Pancreas (tissue), 10 donors: ENCODE measurements at regions not wholly inside any gene's neighbourhood (a gene's known extent, or its start where the extent isn't known, plus 50 kb on each side); places are given as distances from the start of the nearest gene placed in this dataset.
A peak's percentile ranks its signal among the peaks of the same experiment; 100 is the strongest.
"Not testable (repeated sequence)": the region's sequence is repeated elsewhere in the genome, so short reads cannot be mapped to it uniquely, and the experiment has no call there.

Experiments used
- ATAC-seq, 4 donors: fragments of 200-7000 bp; cut with Tn5 transposase; one replicate each; pipeline versions ENCODE4 v1.8.0 to v1.9.1; 2020; ENCODE audit warnings: mild to moderate bottlenecking in 4 of 4, moderate library complexity in 4 of 4
- DNase-seq, 6 donors: peaks; one replicate each; pipeline ENCODE4 v3.0.0-alpha.2; 2020
- FAIRE-seq: peaks from 2 replicates; lab custom pipeline; 2012; peaks lifted over from hg19 to GRCh38; lab: Jason Lieb, UNC
- H3K27ac ChIP-seq, 4 donors: fragments of 200-600 bp; sonication (generic); 1 replicate in 3 of 4; 2 replicates in 1 of 4; pipeline versions ENCODE4 v1.5.0 to v1.8.0; 2020
- H3K27me3 ChIP-seq, 4 donors: fragments of 200-600 bp; one replicate each; pipeline ENCODE4 v1.8.0; 2021
- H3K36me3 ChIP-seq, 3 donors: fragments of 200-600 bp; sonication (generic) in 1 of 3; one replicate each; pipeline versions ENCODE4 v1.5.0 to v1.8.0; 2020 to 2021
- H3K4me1 ChIP-seq, 3 donors: fragments of 200-600 bp; one replicate each; pipeline ENCODE4 v1.8.0; 2021
- H3K4me3 ChIP-seq, 4 donors: fragments of 200-600 bp; sonication (generic) in 2 of 4; one replicate each; pipeline versions ENCODE4 v1.5.0 to v1.8.0; 2020 to 2021
- H3K9me3 ChIP-seq, 4 donors: fragments of 200-600 bp; one replicate each; pipeline ENCODE4 v1.8.0; 2021
- CTCF ChIP-seq, 4 donors: fragments of 200-600 bp; sonication (generic) in 3 of 4; IDR thresholded peaks; one replicate each; pipeline versions ENCODE4 v1.5.0 to v1.8.0; 2021; ENCODE audit warnings: antibody characterized with exemption in 4 of 4
- WGBS, 2 donors: extraction: QIAGEN DNeasy Blood & Tissue Kit; methylation state at CpG; one replicate each; pipeline ENCODE4 v1.1.7; 2013; 5-methylcytosine and 5-hydroxymethylcytosine counted together
- intact Hi-C, 3 donors: fragments of 100-400 bp; cut with DNase I; formaldehyde crosslinking; loops; one replicate each; pipeline versions ENCODE4 v1.11.1 to v1.14.2; 2022
- donor health status: healthy with polysubstance abuse.
- donor health status: DM: no; HTN: no; CAD: no; lungs with moderate emphysema.
- donor health status: DM: no; HTN: no; CAD: no.
- donor health status: control.
- donor health status: control.
- donor health status: Bipolar disorder and iron deficiency.
- donor health status: DM: yes; HTN: yes; CAD: no.
- donor health status: DM: no; HTN: no; CAD: no.
- donor health status: DM: no; HTN: no; CAD: no.
- donor health status: DM: yes; HTN: yes; CAD: no.

DNA sequence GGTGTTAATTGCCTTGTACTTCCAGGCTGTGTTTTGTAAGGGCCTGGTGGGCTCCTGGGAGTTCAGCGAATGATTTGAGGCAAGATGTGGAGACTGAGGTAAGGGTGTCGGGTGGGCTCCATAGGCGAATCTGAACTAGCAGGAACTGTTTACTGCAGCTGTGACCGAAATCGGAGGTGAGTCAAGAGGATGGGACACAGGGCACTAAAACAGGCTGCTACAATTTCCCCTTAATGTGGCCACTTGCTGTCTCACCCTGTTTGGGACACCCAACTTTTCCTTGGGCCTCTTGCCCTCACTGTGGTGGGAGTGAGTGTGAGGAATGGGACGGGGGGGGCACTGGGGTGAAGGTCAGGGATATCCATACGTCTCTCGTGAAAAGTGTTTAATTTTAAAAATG lies 53.9 kb upstream of the MCUR1 start:
- no peaks in the 10 kb centered on the region for H3K9me3 ChIP-seq
- H3K27ac ChIP-seq = no peak overlapping the region
- TF ChIP-seq CTCF (IDR thresholded peaks at IDR 0.05) = no peak
- H3K27me3 ChIP-seq = no peaks in the 10 kb centered on the region
- no peaks in the 10 kb centered on the region for H3K4me1 ChIP-seq
- H3K4me3 ChIP-seq = no peak overlapping the region
- 76 to 84% methylated on average over 8 of the region's 8 CpGs for WGBS, 2 donors
- H3K36me3 ChIP-seq = no peaks in the 10 kb centered on the region
- DNase-seq (no peak), FAIRE-seq (no peak), ATAC-seq (no peak)
- intact Hi-C loops = no loop called here

DNA sequence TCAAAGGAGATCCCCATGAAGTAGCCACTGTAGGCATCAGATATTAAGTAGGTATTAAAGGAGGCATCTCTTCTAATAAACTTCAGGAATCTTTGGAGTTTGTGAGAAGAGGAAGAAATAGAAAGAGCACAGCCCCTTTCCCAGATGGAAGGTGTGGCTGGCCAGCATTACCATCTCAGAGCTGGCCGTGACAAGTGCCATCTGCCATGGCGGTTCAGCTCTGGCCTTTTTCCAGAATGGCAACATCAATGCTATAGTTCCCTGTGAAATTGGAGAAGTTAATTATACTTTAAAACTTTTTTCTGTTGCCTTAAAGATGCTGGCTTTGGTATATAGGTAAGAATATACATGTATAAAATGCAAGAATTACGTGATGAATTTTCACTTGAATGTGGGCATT lies 51.9 kb upstream of the MCUR1 start:
- 82 to 89% methylated on average over 3 of the region's 3 CpGs for WGBS, 2 donors
- FAIRE-seq (no peak), DNase-seq (no peak), ATAC-seq (no peak)
- Histone ChIP-seq H3K4me1 (no peaks in the 10 kb centered on the region), H3K9me3 (no peaks in the 10 kb centered on the region), H3K36me3 (no peaks in the 10 kb centered on the region), H3K27me3 (no peaks in the 10 kb centered on the region), H3K27ac (no peak overlapping the region), H3K4me3 (no peak overlapping the region)
- intact Hi-C loops = no loop called here
- no peak for TF ChIP-seq CTCF (IDR thresholded peaks at IDR 0.05)

GRCh38 chr6:13865141-13865540 lies 50.8 kb upstream of the MCUR1 start:
- WGBS, 2 donors = 81 to 84% methylated on average over 2 of the region's 2 CpGs
- no peak for TF ChIP-seq CTCF (IDR thresholded peaks at IDR 0.05)
- intact Hi-C loops = no loop called here
- no peaks in the 10 kb centered on the region for H3K4me1 ChIP-seq
- H3K36me3 ChIP-seq = no peaks in the 10 kb centered on the region
- no peak overlapping the region for H3K27ac ChIP-seq
- peaks cover 0 to 1% (median 0%) of the 10 kb centered on the region in 4 donors for H3K27me3 ChIP-seq
- ATAC-seq = peak in 1 of 4 donors; percentile 23
- no peak overlapping the region for H3K4me3 ChIP-seq
- H3K9me3 ChIP-seq = no peaks in the 10 kb centered on the region
- DNase-seq = no peak
- no peak for FAIRE-seq

DNA sequence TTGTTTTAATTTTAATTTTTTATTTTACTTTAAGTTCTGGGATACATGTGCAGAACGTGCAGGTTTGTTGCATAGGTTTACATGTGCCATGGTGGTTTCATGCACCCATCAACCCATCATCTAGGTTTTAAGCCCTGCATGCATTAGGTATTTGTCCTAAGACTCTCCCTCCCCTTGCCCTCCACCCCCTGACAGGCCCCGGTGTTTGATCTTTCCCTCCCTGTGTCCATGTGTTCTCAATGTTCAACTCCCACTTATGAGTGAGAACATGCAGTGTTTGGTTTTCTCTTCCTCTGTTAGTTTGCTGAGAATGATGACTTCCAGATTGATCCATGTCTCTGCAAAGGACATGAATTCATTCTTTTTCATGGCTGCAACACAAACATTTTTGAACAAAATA lies 50.3 kb upstream of the MCUR1 start:
- ATAC-seq, H3K4me3 ChIP-seq, DNase-seq, H3K9me3 ChIP-seq, intact Hi-C loops, H3K36me3 ChIP-seq, H3K27me3 ChIP-seq, H3K27ac ChIP-seq, H3K4me1 ChIP-seq, FAIRE-seq: not testable (repeated sequence)
- 38 to 50% methylated on average over 2 of the region's 2 CpGs for WGBS, 2 donors
